GM12864 (cell line): ENCODE measurements at regions not wholly inside any gene's neighbourhood (a gene's known extent, or its start where the extent isn't known, plus 50 kb on each side); places are given as distances from the start of the nearest gene placed in this dataset.

Experiments used
- DNase-seq: peaks from one replicate; pipeline ENCODE4 v3.0.0-alpha.2; 2011; ENCODE audit warnings: low read depth
- H3K4me3 ChIP-seq: 2 replicates; pipeline ENCODE4 v1.5.1; 2011; ENCODE audit warnings: mild to moderate bottlenecking, low read depth, low read length, control low read depth
- CTCF ChIP-seq: IDR thresholded peaks from 2 replicates; pipeline ENCODE4 v1.5.1; 2011; ENCODE audit warnings: low read depth, mild to moderate bottlenecking, moderate library complexity, low read length, control low read depth, inconsistent platforms; ENCODE audit errors: missing control alignments

- DNase-seq = no peak
- TF ChIP-seq CTCF = no peak
- H3K4me3 ChIP-seq = no peak overlapping the region
Observed at GRCh38 chr9:28005779-28006178, 432.5 kb upstream of the C9orf72 start.

- no peak for TF ChIP-seq CTCF
- no peak for DNase-seq
- H3K4me3 ChIP-seq = no peak overlapping the region
Observed at GRCh38 chr9:28007097-28007817, 434.0 kb upstream of the C9orf72 start.

GRCh38 chr9:28014212-28014611 lies 440.9 kb upstream of the C9orf72 start:
- H3K4me3 ChIP-seq = no peak overlapping the region
- no peak for TF ChIP-seq CTCF
- no peak for DNase-seq

GRCh38 chr9:28024676-28025075 lies 451.4 kb upstream of the C9orf72 start:
- no peak for DNase-seq
- H3K4me3 ChIP-seq = no peak overlapping the region
- TF ChIP-seq CTCF = no peak

GRCh38 chr9:28025186-28025585 lies 451.9 kb upstream of the C9orf72 start:
- no peak overlapping the region for H3K4me3 ChIP-seq
- TF ChIP-seq CTCF = no peak
- no peak for DNase-seq

GRCh38 chr9:28031521-28032267 lies 458.4 kb upstream of the C9orf72 start:
- no peak for TF ChIP-seq CTCF
- no peak for DNase-seq
- H3K4me3 ChIP-seq = no peak overlapping the region

GRCh38 chr9:28032268-28032590 lies 458.9 kb upstream of the C9orf72 start:
- DNase-seq = no peak
- no peak overlapping the region for H3K4me3 ChIP-seq
- no peak for TF ChIP-seq CTCF
